BLaER1 (cell line): ENCODE measurements at regions not wholly inside any gene's neighbourhood (a gene's known extent, or its start where the extent isn't known, plus 50 kb on each side); places are given as distances from the start of the nearest gene placed in this dataset.
"Not testable (repeated sequence)": the region's sequence is repeated elsewhere in the genome, so short reads cannot be mapped to it uniquely, and the experiment has no call there.

ENCODE experiments used
- H3K27ac ChIP-seq: shearing (Covaris generic); formaldehyde crosslinking; 2 replicates; pipeline ENCODE4 v1.8.1; 2022
- H3K27me3 ChIP-seq: shearing (Covaris generic); formaldehyde crosslinking; 2 replicates; pipeline ENCODE4 v1.8.1; 2022
- H3K36me3 ChIP-seq: shearing (Covaris generic); formaldehyde crosslinking; 2 replicates; pipeline ENCODE4 v1.8.1; 2022
- H3K4me1 ChIP-seq: shearing (Covaris generic); formaldehyde crosslinking; 2 replicates; pipeline ENCODE4 v1.8.1; 2022
- H3K4me2 ChIP-seq: shearing (Covaris generic); formaldehyde crosslinking; 2 replicates; pipeline ENCODE4 v1.8.1; 2022
- H3K4me3 ChIP-seq: shearing (Covaris generic); formaldehyde crosslinking; 2 replicates; pipeline ENCODE4 v1.8.1; 2022
- H3K9ac ChIP-seq: shearing (Covaris generic); formaldehyde crosslinking; 2 replicates; pipeline ENCODE4 v1.8.1; 2022
- H3K9me3 ChIP-seq: shearing (Covaris generic); formaldehyde crosslinking; 2 replicates; pipeline ENCODE4 v1.8.1; 2022
- H4K20me1 ChIP-seq: shearing (Covaris generic); formaldehyde crosslinking; 2 replicates; pipeline ENCODE4 v1.8.1; 2022

DNA sequence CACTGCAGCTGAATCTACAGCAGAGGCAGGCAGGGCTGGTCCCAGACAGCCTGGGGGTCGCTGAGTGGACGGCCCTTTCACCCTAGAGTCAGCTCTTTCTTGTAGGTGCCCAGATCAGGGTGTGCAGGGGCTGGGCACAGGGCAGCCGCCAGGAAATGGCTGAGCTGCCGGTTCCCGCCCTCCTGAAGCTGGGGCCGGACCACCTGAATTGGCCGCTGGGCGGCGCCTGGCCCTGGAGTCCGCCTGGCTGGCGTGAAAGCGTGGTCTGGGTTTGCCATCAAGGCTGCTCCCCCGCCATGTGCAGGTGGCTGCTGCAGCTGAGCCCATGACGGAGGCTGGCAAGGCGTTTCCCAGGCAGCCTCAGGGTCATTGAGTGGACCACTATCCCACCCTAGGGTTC lies 85.7 kb downstream of the POTEM start:
- not testable (repeated sequence) for H4K20me1 ChIP-seq, H3K36me3 ChIP-seq

DNA sequence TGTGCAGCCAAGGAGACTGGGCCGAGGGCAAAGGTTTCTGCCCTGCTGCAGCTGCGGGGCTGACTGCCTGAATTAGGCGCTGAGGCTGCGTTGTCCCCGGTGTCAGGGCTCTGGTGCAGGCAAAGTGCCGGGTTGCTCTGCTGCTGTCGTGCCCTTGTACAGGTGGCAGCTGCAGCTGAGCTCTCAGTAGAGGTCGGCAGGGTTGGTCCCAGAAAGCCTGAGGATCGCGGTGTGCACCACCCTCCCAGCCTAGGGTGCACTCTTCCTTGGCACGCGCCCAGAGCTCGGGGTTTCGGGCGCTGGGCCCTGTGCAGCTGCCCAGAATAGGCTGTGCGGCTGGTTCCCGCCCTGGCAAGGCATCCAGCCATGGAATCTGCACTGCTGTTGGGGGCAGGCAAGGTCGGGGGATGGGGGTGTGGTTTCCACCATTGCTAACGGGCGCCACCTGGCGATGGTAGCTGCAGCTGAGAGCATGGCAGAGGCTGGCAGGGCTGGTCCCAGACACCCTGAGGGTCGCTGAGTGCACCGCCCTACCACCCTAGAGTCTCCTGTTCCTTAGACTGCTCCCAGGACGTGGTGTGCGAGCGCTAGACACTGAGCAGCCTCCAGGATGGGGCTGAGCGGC lies 86.3 kb downstream of the POTEM start:
- H3K9ac ChIP-seq, H4K20me1 ChIP-seq, H3K9me3 ChIP-seq, H3K4me2 ChIP-seq, H3K36me3 ChIP-seq, H3K4me3 ChIP-seq, H3K27me3 ChIP-seq, H3K27ac ChIP-seq, H3K4me1 ChIP-seq: not testable (repeated sequence)

More for the DNA sequence above, 85.7 kb downstream of the POTEM start:
- H3K4me1 ChIP-seq, H3K4me3 ChIP-seq, H3K27ac ChIP-seq, H3K9me3 ChIP-seq, H3K4me2 ChIP-seq, H3K9ac ChIP-seq, H3K27me3 ChIP-seq: not testable (repeated sequence)

DNA sequence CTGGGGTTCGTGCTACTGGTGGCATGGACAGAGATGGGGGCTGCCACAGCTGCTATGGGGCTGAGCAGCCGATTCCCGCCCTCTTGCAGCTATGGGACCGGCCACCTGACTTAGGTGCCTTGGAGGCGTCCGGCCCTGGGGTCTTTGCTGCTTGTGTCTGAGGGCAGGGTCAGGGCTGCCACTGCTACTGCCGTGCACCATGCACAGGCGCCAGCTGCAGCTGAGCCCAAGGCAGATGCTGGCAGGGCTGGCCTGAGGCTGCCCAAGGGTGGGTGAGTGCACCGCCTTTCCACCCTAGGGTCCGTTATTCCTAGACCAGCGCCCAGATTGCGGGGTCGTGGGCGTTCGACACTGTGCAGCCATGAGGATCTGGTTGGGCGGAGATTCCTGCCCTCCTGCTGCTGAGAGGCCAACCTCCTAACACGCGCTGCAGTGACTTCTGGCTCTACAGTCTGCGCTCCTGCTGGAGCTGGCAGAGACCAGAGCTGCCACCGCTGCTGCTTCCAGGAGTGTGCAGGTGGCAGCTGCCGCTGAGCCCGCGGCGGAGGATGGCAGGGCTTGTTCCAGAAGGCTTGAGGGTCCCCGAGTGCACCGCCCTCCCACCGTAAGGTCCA lies 87.0 kb downstream of the POTEM start:
- H3K9me3 ChIP-seq, H3K36me3 ChIP-seq: not testable (repeated sequence)

DNA sequence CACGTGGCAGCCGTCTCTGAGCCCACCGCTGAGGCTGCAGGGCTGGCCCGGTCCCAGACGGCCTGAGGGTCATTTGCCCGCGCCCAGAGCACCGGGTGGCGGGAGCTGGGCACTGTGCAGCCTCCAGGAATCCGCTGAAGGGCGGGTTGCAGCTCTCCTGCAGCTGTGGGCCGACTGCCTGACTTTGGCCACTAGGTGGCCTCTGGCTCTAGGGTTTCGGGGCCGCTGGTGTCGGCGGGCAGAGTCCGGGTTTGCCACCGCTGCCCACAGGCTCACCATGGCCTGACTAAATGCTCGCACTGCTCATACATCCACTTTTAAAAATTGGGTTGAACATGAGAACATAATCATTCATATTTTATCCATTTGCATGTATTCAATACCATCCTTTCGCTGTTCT lies 87.7 kb downstream of the POTEM start:
- not testable (repeated sequence) for H3K36me3 ChIP-seq, H3K9me3 ChIP-seq, H3K4me3 ChIP-seq, H3K4me1 ChIP-seq, H3K9ac ChIP-seq, H3K27ac ChIP-seq, H4K20me1 ChIP-seq, H3K27me3 ChIP-seq, H3K4me2 ChIP-seq

More for the DNA sequence above, 87.0 kb downstream of the POTEM start:
- not testable (repeated sequence) for H3K27ac ChIP-seq, H3K4me1 ChIP-seq, H3K27me3 ChIP-seq, H4K20me1 ChIP-seq, H3K4me2 ChIP-seq, H3K9ac ChIP-seq, H3K4me3 ChIP-seq

DNA sequence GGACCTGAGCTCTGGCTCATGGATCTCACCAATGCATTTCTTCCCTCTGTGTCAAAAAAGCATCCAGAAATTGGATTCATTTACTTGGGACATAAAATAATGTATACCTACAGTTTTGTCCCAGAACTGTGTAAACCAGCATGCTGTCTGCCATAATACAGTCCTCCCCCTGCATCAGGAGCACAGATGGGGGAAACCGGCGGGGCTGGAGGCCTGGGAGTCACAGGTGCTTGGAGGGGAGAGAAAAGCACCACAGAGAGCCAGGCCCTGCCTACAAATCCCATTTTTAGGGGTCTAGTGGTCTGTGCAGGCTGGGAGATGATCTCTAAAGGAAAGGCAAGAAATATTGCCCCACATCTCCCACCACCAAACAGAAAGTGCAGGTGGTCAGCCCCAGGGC lies 91.8 kb downstream of the POTEM start:
- not testable (repeated sequence) for H3K4me1 ChIP-seq, H3K4me2 ChIP-seq, H3K4me3 ChIP-seq, H3K27me3 ChIP-seq, H3K9ac ChIP-seq, H3K36me3 ChIP-seq, H3K27ac ChIP-seq, H4K20me1 ChIP-seq, H3K9me3 ChIP-seq

DNA sequence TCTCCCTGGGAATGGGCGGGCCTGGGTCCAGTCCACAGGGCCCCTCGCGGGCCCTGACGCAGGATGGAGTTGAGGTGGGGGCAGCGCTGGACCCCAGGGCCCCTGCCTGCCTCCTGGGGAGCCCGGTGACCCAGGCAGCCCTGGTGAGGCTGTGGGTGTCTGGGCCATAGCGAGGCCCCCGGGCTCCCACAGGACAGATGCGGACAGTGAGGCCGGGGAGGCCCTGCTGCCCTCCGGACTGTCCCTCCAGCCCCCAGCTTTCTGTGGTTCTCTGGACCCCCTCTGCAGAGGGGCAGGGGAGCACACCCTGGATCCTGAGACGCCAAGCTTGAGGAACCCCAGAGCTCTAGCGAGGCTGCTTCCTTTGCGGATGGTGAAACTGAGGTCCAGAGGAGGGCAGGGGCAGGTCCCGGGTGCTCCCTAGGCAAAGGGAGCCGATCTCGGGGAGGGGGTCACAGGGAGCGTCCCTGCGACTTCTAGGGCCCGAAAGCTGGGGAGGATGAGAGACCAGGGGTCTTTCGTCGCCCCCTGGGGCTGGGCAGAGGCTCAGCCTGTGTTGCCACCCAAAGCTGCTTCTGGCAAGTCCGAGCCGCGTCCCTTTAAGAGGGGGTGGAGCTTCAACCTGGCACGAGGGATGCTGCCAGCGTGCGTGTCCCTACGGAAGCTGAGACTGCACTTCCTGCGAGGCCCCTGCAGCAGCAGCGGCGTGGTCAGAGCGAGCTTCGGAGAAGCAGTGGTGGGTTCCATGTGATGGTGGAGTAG lies 94.6 kb downstream of the POTEM start:
- not testable (repeated sequence) for H3K4me3 ChIP-seq, H4K20me1 ChIP-seq, H3K36me3 ChIP-seq, H3K4me1 ChIP-seq, H3K9ac ChIP-seq, H3K27me3 ChIP-seq, H3K27ac ChIP-seq, H3K9me3 ChIP-seq, H3K4me2 ChIP-seq

DNA sequence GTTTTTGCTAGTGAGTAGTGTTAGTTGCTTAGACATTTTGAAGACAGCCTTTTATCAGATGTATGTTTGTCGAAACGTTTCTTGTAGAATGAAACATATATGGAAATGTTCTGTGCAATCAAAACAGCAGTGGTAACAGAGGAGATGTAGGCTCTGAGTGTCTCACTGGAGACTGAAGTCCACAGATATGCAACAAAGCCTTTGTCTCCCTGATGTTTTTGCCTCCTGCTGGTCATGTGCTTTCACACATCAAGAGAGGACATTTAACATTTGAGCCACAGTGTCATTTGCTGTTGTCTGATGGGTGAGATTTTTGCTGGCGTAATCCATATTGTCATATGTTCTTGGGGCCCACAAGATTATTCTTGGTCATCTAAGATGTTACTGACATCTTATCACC lies 101.7 kb downstream of the POTEM start:
- not testable (repeated sequence) for H3K27ac ChIP-seq, H3K27me3 ChIP-seq, H3K4me2 ChIP-seq, H3K4me3 ChIP-seq, H4K20me1 ChIP-seq, H3K9me3 ChIP-seq, H3K36me3 ChIP-seq, H3K4me1 ChIP-seq, H3K9ac ChIP-seq

DNA sequence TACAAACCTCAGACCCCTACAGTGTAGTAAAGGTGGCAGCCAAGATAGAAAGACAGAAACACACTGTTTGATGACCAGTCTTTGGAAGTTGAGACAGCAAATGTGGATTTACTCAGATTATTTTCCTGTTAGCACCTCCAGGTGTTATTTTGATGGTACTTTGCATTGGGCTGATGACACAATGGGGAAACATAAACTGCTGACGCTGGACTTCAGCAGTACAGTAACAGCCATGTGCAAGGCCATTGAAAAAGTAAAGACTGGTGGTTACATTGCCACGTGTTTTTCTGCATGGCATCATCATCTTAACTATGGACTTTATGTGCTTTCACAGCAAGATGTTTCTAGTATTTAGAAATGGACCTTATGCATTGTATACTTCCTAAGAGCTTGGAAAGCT lies 105.3 kb downstream of the POTEM start:
- H4K20me1 ChIP-seq, H3K4me1 ChIP-seq, H3K36me3 ChIP-seq, H3K4me3 ChIP-seq, H3K9ac ChIP-seq, H3K27me3 ChIP-seq, H3K27ac ChIP-seq, H3K4me2 ChIP-seq, H3K9me3 ChIP-seq: not testable (repeated sequence)

DNA sequence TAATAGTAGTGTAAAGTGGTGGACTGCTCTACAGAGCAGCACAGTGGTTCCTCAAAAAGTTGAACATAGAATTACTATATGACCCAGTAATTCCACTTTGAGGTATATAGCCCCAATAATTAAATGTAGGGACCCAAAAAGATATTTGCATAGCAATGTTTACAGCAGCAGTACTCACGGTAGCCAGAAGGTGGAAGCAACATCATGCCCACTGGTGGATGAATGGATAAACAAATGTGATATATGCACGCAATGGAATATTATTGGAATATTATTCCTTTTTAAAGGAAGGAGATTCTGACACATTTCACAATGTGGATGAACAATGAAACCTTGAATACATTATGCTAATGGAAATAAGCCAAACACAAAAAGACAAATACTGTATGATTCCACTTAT lies 121.4 kb downstream of the POTEM start:
- not testable (repeated sequence) for H3K27me3 ChIP-seq, H3K27ac ChIP-seq, H3K9me3 ChIP-seq, H3K4me1 ChIP-seq, H3K4me2 ChIP-seq, H3K9ac ChIP-seq, H3K36me3 ChIP-seq, H4K20me1 ChIP-seq, H3K4me3 ChIP-seq

DNA sequence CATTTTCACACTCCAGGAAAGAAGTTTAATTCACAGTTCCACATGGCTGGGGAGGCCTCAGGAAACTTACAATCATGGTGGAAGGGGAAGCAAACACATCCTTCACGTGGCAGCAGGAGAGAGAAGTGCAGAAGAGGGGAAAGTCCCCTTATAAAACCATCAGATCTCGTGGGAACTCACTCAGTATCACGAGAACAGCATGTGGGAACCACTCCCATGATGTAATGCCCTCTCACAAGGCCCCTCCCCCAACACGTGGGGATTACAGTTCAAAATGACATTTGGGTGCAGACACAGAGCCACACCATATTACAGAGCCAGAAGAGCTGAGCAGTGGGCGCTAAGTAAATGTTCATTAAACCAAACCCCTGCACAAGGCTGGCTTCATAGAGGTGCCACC lies 126.0 kb downstream of the POTEM start:
- not testable (repeated sequence) for H3K27ac ChIP-seq, H3K4me3 ChIP-seq, H4K20me1 ChIP-seq, H3K27me3 ChIP-seq, H3K36me3 ChIP-seq, H3K4me2 ChIP-seq, H3K9ac ChIP-seq, H3K4me1 ChIP-seq
- peaks cover 15% of the 10 kb centered on the region for H3K9me3 ChIP-seq

DNA sequence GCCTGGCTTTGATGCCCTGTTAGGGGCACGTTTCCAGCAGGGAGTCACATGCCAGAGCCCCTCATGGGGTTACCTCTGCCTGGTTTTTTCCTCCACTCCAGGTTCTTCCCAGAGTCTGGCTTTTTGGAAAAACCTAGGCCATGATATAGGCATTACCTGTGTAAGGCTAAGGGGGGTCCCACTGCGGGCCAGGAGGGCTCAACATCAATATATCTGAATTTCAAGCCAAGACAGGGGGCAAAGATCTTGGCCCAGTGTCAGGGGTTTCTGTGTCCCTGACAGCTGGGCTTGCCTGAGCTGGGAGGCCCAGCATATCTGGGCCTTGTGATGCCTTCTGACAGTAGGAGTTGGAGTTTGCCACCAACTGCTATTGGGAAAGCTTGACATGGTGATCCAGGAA lies 127.5 kb downstream of the POTEM start:
- not testable (repeated sequence) for H3K4me2 ChIP-seq, H3K27ac ChIP-seq, H3K27me3 ChIP-seq, H3K36me3 ChIP-seq, H4K20me1 ChIP-seq, H3K9ac ChIP-seq, H3K4me1 ChIP-seq, H3K4me3 ChIP-seq
- peaks cover 26% of the 10 kb centered on the region for H3K9me3 ChIP-seq

DNA sequence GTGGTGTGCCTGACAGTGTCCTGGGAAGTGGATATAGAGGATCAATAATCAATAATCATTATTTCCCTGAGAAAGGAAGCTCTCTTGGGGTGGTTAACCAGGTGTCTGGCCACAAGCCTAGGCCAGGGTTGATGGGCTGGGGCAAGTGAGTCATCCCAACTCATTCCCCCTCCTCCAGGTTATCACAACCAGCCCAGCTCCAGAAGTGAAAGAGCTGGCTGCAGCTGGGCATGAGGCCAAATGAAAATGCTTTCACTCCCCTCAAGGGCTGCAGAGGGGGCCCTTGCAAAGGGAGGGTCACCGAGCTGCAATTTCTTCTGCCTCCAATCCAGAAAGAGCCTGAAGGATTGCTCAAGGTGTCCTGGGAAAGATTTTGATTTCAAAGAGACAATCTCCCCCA lies 127.9 kb downstream of the POTEM start:
- not testable (repeated sequence) for H4K20me1 ChIP-seq, H3K27me3 ChIP-seq, H3K4me3 ChIP-seq, H3K27ac ChIP-seq, H3K36me3 ChIP-seq, H3K4me2 ChIP-seq, H3K4me1 ChIP-seq, H3K9ac ChIP-seq
- H3K9me3 ChIP-seq = peaks cover 26% of the 10 kb centered on the region

DNA sequence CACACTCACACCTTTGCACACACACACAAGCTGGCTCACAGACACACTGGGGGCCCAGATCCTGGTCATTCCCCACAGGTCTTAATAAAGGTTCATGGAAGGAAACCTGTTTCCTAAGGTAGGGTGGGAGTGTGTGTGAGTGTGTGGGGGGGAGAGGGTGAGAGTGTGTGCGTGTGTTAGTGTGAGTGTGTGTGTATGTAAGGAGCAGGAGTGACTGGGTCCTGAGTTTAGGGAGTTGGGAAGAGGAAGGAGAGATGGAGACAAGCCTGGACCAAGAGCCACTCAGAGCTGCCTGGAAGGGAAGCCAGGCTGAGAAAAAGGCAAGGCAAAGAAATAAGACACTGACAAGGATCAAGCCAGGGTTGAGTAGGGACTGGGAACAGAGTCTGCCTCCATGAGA lies 129.2 kb downstream of the POTEM start:
- not testable (repeated sequence) for H3K4me3 ChIP-seq, H4K20me1 ChIP-seq, H3K4me1 ChIP-seq, H3K27me3 ChIP-seq, H3K9ac ChIP-seq, H3K4me2 ChIP-seq, H3K36me3 ChIP-seq, H3K27ac ChIP-seq
- peaks cover 26% of the 10 kb centered on the region for H3K9me3 ChIP-seq

DNA sequence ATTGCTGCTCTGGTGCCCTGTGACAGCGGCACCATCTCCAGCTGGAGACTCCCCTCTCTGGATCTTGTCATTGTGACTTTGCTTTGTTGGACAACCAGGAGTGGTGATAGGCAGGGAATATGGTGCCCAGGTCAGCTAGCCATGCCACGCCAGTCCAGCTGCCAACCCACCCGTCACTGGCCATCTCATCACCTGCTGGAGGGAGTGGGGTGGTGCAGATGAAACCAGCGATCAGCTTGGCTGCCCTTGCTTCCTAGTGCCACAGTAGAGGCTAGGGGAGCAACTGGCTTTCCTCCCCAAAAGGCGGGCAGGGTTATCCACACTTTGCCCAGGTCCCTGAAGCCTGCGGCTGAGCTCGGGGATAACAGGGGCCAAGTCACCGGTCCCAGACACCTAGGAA lies 129.6 kb downstream of the POTEM start:
- not testable (repeated sequence) for H3K4me1 ChIP-seq, H3K9ac ChIP-seq, H3K27me3 ChIP-seq, H4K20me1 ChIP-seq, H3K36me3 ChIP-seq, H3K27ac ChIP-seq, H3K4me3 ChIP-seq, H3K4me2 ChIP-seq
- H3K9me3 ChIP-seq = peaks cover 26% of the 10 kb centered on the region

DNA sequence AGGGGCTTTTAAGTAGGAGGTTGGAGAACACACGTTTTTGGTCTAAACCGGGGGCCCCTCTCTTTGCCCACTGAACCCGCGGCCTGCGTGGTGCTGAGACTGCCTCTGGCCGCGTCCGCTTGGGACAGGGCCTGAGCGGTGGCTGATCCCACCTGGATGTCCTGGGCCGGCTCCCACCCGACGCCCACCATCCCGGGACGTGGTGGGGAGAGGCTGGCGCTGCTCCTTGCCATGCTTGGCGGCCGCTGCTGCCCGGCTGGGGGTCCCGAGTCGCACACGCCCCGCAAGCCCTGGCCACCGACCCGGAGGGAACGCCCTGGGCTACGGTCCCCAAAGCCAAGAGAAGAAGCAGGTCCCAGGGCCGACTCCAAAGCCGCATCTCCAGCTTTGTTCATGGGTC lies 130.1 kb downstream of the POTEM start:
- H3K4me1 ChIP-seq, H3K27me3 ChIP-seq, H4K20me1 ChIP-seq, H3K4me3 ChIP-seq, H3K27ac ChIP-seq, H3K9ac ChIP-seq, H3K36me3 ChIP-seq, H3K4me2 ChIP-seq: not testable (repeated sequence)
- peaks cover 26% of the 10 kb centered on the region for H3K9me3 ChIP-seq
